Uterus (tissue), 2 donors: ENCODE measurements at regions not wholly inside any gene's neighbourhood (a gene's known extent, or its start where the extent isn't known, plus 50 kb on each side); places are given as distances from the start of the nearest gene placed in this dataset.
A peak's percentile ranks its signal among the peaks of the same experiment; 100 is the strongest.

Source experiments
- CTCF ChIP-seq, 4 experiments: fragments of 200-600 bp in 2 of 4; fragments of 450-650 bp in 2 of 4; sonication (generic) in 2 of 4; IDR thresholded peaks; one replicate each; pipeline ENCODE4 v1.5.1; 2016 to 2019; ENCODE audit warnings: antibody characterized with exemption in 4 of 4, mild to moderate bottlenecking in 2 of 4, moderate library complexity in 1 of 4
- POLR2A ChIP-seq, 2 donors: fragments of 450-650 bp; IDR thresholded peaks; one replicate each; pipeline ENCODE4 v1.6.1; 2016; ENCODE audit warnings: antibody characterized with exemption in 2 of 2, mild to moderate bottlenecking in 1 of 2, moderate library complexity in 1 of 2

GRCh38 chr22:47580121-47580520 lies 817.7 kb downstream of the TBC1D22A start:
- TF ChIP-seq POLR2A (IDR thresholded peaks at IDR 0.05): no peak
- TF ChIP-seq CTCF (IDR thresholded peaks at IDR 0.05): peak in 1 of 4 experiments; percentile 8
